ENCODE measurements at regions not wholly inside any gene's neighbourhood (a gene's known extent, or its start where the extent isn't known, plus 50 kb on each side); places are given as distances from the start of the nearest gene placed in this dataset.

- TF ChIP-seq POLR2A (IDR thresholded peaks at IDR 0.05) (no peak), CTCF (IDR thresholded peaks at IDR 0.05) (no peak), POLR2AphosphoS5 (IDR thresholded peaks at IDR 0.05) (no peak)
Observed at GRCh38 chr6:15730922-15731321, 68.1 kb upstream of the DTNBP1 start.

All from breast epithelium (tissue), 3 donors.